ENCODE measurements at regions not wholly inside any gene's neighbourhood (a gene's known extent, or its start where the extent isn't known, plus 50 kb on each side); places are given as distances from the start of the nearest gene placed in this dataset.
A peak's percentile ranks its signal among the peaks of the same experiment; 100 is the strongest.

DNA sequence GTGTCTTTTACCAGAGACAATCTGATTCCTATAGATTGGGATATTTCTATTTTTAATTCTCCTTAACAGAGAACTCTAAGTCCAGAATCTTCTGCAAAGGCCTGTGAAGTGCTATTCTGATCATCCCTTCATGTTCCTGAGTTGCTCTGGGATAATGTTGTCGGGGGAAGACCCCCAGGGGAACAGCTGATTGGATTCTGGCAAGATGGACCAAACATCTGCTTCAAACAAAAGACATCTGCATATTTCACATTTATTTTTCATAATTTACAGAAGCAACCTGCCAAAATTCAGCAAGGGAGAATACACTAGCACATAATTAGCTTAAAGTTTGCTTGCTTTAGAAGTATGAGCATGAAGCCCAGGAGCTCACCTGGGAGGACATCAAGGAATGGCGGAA, 116.0 kb upstream of the ETAA1 start:
- Histone ChIP-seq H2BK5ac (ENCODE audit: low read depth, low read length, poor library complexity, severe bottlenecking) (no peak overlapping the region), H3K4me3 (ENCODE audit: insufficient read depth, low read depth, low read length) (no peak overlapping the region), H3K56ac (ENCODE audit: extremely low read depth, insufficient read depth, low read length) (no peak overlapping the region), H2BK20ac (ENCODE audit: low read depth, low read length) (peak overlapping the region; percentile 20; the same call in 1 of the 2 replicates), H3K9me1 (ENCODE audit: insufficient read depth, low read length) (peaks cover 2% of the 10 kb centered on the region; the same call in 1 of the 2 replicates), H4K91ac (ENCODE audit: insufficient read depth, low read depth, low read length) (no peak overlapping the region; the same call in 1 of the 2 replicates), H3K79me1 (ENCODE audit: low read depth in 1 of 2, low read length in 2 of 2) (no peaks in the 10 kb centered on the region; a peak in 1 of 4 replicates), H2BK120ac (ENCODE audit: low read depth, low read length) (peak overlapping the region; percentile 10), H4K20me1 (ENCODE audit: insufficient read depth, low read length) (no peaks in the 10 kb centered on the region), H3K23ac (ENCODE audit: low read depth, low read length) (no peak overlapping the region), H3K4me1 (ENCODE audit: control insufficient read depth, insufficient read depth, low read length) (peaks cover 6% of the 10 kb centered on the region), H3K14ac (replicated peaks; ENCODE audit: low read depth, low read length) (no peak overlapping the region), H3K18ac (ENCODE audit: low read depth, low read length) (no peak overlapping the region), H2AK9ac (replicated peaks; ENCODE audit: low read depth, low read length, poor library complexity) (no peak overlapping the region), H4K8ac (ENCODE audit: low read depth in 2 of 2, low read length in 2 of 2) (0 out of 4 replicates have a peak overlapping the region, but pooled peaks of 1 of the 2 experiments have one; percentile 38), H2AFZ (replicated peaks; ENCODE audit: low read length, poor library complexity) (no peak overlapping the region), H3K4me2 (ENCODE audit: low read depth, low read length) (no peak overlapping the region), H4K5ac (ENCODE audit: low read depth, low read length) (no peak overlapping the region), H2AK5ac (ENCODE audit: low read depth, low read length) (no peak overlapping the region), H3K27me3 (ENCODE audit: control insufficient read depth, insufficient read depth, low read length) (no peaks in the 10 kb centered on the region), H3K9ac (ENCODE audit: low read depth, low read length) (no peak overlapping the region), H3K36me3 (ENCODE audit: control insufficient read depth, insufficient read depth, low read length) (no peaks in the 10 kb centered on the region), H3K9me3 (ENCODE audit: control insufficient read depth, insufficient read depth, low read length) (no peaks in the 10 kb centered on the region), H3K4ac (ENCODE audit: low read depth, low read length) (peak overlapping the region; percentile 31; the same call in 1 of the 2 replicates), H3K27ac (ENCODE audit: insufficient read depth, low read length) (no peak overlapping the region), H2BK15ac (ENCODE audit: low read depth, low read length) (peak overlapping the region; percentile 27; the same call in 1 of the 3 replicates)
- no peak for ATAC-seq (ENCODE audit: low read depth)
- intact Hi-C loops (cut with micrococcal nuclease) (no loop called here), in situ Hi-C loops (cut with MboI; ENCODE audit: low sequenced_read_pairs) (no loop called here), dilution Hi-C loops (cut with HindIII; ENCODE audit: low sequenced_read_pairs, unreplicated experiment) (no loop called here)
- POLR2A ChIA-PET (ENCODE audit: unreplicated experiment), result interaction anchor here (0.7 kb wide), 1 partner anchor 596 kb away, joined by 3 read pairs; no protein-coding TSS in a partner anchor
- no peak for TF ChIP-seq POLR2A (IDR thresholded peaks at IDR 0.05; ENCODE audit: low read depth, low read length)
- no peak for TF ChIP-seq CEBPB (IDR thresholded peaks at IDR 0.05; ENCODE audit: low read depth, low read length)
- TF ChIP-seq FOS (IDR thresholded peaks at IDR 0.05; ENCODE audit: low read depth, low read length), result no peak
- no TSS peak for BruUV-seq (replicated peaks)
- DNase-seq, result no peak
- CTCF ChIA-PET, result no interaction called here
- no CpG with 5 or more reads among the region's 2 CpGs for WGBS, 2 experiments (ENCODE audit: extremely low coverage in 2 of 2, insufficient read length in 1 of 2)

Measured in IMR-90 (cell line).